GM15510 (cell line): ENCODE measurements at regions not wholly inside any gene's neighbourhood (a gene's known extent, or its start where the extent isn't known, plus 50 kb on each side); places are given as distances from the start of the nearest gene placed in this dataset.

Experiments used
- POLR2A ChIP-seq: IDR thresholded peaks from 3 replicates; pipeline ENCODE4 v1.6.1; 2011; ENCODE audit warnings: borderline replicate concordance; ENCODE audit not compliant: insufficient read length; ENCODE audit errors: extremely low read depth

GRCh38 chr14:105944632-105945610, 418.5 kb downstream of the TMEM121 start:
- TF ChIP-seq POLR2A, result no peak

GRCh38 chr14:105945896-105946295, 419.5 kb downstream of the TMEM121 start:
- TF ChIP-seq POLR2A, result no peak

DNA sequence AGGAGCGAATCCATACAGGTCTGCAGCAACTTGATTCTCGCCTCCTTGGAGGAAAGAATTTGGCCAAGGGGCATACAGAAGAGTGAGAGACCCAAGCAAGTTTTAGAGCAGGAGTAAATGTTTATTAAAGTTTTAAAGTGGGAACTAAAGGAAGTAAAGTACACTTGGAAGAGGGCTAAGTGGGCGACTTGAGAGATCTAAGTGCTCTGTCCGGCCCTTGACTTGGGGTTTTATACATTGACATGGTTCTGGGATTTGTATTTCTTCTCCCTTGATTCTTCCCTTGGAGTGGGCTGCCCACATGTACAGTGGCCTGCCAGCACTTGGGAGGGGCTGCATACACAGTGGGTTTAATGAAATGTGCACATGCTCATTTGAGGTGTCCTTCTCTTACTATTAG, 421.2 kb downstream of the TMEM121 start:
- TF ChIP-seq POLR2A, result no peak

GRCh38 chr14:105951399-105951798, 425.0 kb downstream of the TMEM121 start:
- TF ChIP-seq POLR2A, result no peak

DNA sequence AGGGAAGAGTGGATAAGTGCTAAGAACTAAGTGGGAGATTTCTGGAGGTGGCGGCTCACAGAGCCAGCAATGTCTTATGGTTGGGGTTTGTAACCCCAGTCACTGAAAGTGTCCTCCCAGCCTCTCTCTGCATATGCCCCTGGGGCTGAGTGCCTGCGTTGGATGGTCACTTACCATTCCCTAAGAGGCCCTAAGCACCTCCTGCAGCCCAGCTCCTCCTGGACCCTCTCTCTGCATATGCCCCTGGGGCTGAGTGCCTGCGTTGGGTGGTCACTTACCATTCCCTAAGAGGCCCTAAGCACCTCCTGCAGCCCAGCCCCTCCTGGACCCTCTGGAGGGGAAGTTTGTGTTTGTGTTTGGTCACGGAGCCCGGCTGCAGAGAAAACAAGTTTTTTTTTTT, 425.8 kb downstream of the TMEM121 start:
- TF ChIP-seq POLR2A, result no peak

DNA sequence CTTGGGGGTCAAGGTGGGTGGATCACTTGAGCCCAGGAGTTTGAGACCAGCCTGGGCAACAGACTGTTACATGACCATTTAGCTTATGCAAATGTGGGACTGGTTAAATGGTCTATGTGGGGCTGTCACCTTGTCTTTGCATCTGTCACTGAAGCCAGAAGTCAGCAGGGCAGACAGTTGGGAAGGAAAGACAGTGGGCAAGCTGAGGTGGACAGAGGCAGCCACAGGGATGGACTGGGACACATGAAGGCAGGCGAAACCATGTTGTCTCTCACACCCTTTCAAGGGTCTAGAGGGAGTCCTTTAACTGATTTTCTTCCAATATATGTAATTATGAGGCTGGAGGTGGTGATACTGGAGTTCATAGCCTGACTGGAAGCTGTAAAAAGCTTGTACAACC, 426.4 kb downstream of the TMEM121 start:
- no peak for TF ChIP-seq POLR2A

GRCh38 chr14:105962532-105962931, 436.1 kb downstream of the TMEM121 start:
- no peak for TF ChIP-seq POLR2A

DNA sequence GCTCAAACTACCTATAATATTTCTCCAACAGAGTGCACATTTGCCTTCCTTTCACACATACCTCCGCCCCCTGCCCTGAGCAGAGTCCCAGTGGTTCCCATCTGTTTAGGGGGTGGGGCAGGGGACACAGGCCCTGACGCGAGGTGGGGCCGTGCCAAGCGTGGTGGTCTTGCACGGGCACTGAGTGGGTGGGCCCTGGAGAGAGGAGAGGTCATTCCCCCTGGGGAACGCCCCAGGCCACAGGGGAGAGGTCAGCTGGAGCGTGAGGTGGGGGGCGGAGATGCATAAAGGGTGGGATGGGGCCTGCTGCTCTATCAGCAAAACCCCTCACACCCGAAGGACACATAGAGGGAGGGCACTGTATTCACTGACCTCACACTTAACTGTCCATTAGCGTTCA, 441.9 kb downstream of the TMEM121 start:
- TF ChIP-seq POLR2A, result no peak

- TF ChIP-seq POLR2A, result no peak
Observed at GRCh38 chr14:105971593-105972500, 445.5 kb downstream of the TMEM121 start.

- no peak for TF ChIP-seq POLR2A
Observed at GRCh38 chr14:105974902-105975301, 448.5 kb downstream of the TMEM121 start.

- no peak for TF ChIP-seq POLR2A
Observed at GRCh38 chr14:105978618-105979295, 452.4 kb downstream of the TMEM121 start.

DNA sequence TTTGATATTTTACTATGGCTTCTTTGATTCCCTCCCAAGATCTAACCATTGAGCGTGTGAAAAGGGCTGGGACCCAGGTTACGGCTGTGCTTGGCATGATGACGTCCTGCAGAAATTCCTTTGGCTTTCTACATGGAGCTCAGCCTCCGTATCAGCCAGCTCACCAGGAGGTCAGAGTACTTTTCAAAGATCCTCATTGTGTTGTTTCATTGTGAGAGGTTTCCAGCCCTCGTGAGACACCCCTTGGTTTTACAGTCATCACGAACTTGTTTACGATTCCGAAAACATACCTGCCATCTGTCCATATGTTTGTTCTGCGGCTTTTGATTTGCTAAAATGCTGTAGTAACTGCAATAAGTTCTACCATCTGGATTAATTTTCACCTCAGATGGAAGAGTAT, 453.1 kb downstream of the TMEM121 start:
- TF ChIP-seq POLR2A, result no peak

- no peak for TF ChIP-seq POLR2A
Observed at GRCh38 chr14:105980224-105980623, 453.8 kb downstream of the TMEM121 start.

- TF ChIP-seq POLR2A, result no peak
Observed at GRCh38 chr14:105982664-105983063, 456.3 kb downstream of the TMEM121 start.

- TF ChIP-seq POLR2A, result no peak
Observed at GRCh38 chr14:105986894-105987284, 460.5 kb downstream of the TMEM121 start.

DNA sequence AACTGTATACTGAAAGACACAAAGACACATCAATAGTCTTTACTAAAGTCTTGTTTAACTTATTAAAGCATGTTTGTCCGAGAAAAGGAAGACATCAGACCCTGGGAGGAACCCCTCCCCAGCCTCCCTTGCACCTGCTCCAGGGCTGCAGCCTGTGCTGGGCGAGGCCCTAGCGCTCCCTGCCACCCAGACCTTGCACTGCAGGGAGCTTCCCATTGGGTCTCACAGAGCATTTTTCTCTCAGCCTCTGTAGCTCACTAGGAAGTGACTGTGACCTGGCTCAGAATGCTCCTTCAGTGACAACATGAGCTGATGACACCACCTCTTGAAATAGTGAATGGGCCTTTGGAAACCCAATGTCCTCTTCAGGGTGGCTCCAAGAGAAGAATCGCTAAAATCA, 461.2 kb downstream of the TMEM121 start:
- no peak for TF ChIP-seq POLR2A
